ENCODE measurements at regions not wholly inside any gene's neighbourhood (a gene's known extent, or its start where the extent isn't known, plus 50 kb on each side); places are given as distances from the start of the nearest gene placed in this dataset.

GRCh38 chr5:116810951-116811350, 236.3 kb upstream of the SEMA6A start:
- peaks cover 14% of the 10 kb centered on the region; the same call in 1 of the 2 replicates for H3K9me3 ChIP-seq (ENCODE audit: insufficient read depth, low read length)
- TF ChIP-seq YY1 (IDR thresholded peaks at IDR 0.05; ENCODE audit: insufficient read depth, insufficient read length) (no peak), ZNF274 (IDR thresholded peaks at IDR 0.05; ENCODE audit: low read depth, low read length) (no peak), SUZ12 (IDR thresholded peaks at IDR 0.05; ENCODE audit: extremely low read depth, insufficient read depth, insufficient read length) (no peak)
- no peak overlapping the region for H3K4me3 ChIP-seq (ENCODE audit: insufficient read length, low read depth)
- no peaks in the 10 kb centered on the region for H3K27me3 ChIP-seq (ENCODE audit: insufficient read depth, insufficient read length)
- no peak overlapping the region for H3K9ac ChIP-seq (ENCODE audit: insufficient read length, low read depth)
- no peaks in the 10 kb centered on the region for H3K36me3 ChIP-seq (ENCODE audit: insufficient read depth, insufficient read length, low read length)
- H3K4me1 ChIP-seq (ENCODE audit: insufficient read depth, insufficient read length): no peaks in the 10 kb centered on the region
- DNase-seq (ENCODE audit: low read depth, low spot score): no peak

GRCh38 chr5:116806836-116807235, 232.2 kb upstream of the SEMA6A start:
- TF ChIP-seq ZNF274 (IDR thresholded peaks at IDR 0.05; ENCODE audit: low read depth, low read length) (no peak), SUZ12 (IDR thresholded peaks at IDR 0.05; ENCODE audit: extremely low read depth, insufficient read depth, insufficient read length) (no peak), YY1 (IDR thresholded peaks at IDR 0.05; ENCODE audit: insufficient read depth, insufficient read length) (no peak)

DNA sequence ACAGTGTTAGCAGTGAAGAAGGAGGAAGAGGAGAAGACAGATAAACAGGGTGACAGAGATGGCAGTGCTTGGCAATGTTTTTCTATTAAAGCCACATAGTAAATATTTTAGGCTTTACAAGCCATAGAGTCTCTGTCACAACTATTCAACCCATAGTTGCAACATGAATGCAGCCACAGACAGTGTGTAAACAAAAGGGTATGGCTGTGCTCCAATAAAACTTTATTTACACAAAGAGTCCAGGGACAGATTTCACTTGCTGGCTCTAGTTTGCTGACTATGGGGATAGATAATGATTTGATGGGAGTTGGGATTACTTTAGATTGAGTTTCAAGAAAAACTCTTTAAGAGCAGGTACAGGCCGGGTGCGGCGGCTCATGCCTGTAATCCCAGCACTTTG, 224.8 kb upstream of the SEMA6A start:
- TF ChIP-seq ZNF274 (IDR thresholded peaks at IDR 0.05; ENCODE audit: low read depth, low read length) (no peak), YY1 (IDR thresholded peaks at IDR 0.05; ENCODE audit: insufficient read depth, insufficient read length) (no peak), SUZ12 (IDR thresholded peaks at IDR 0.05; ENCODE audit: extremely low read depth, insufficient read depth, insufficient read length) (no peak)
- Histone ChIP-seq H3K9ac (ENCODE audit: insufficient read length, low read depth) (no peak overlapping the region), H3K36me3 (ENCODE audit: insufficient read depth, insufficient read length, low read length) (no peaks in the 10 kb centered on the region)

More at GRCh38 chr5:116806836-116807235, 232.2 kb upstream of the SEMA6A start:
- Histone ChIP-seq H3K9me3 (ENCODE audit: insufficient read depth, low read length) (no peaks in the 10 kb centered on the region), H3K9ac (ENCODE audit: insufficient read length, low read depth) (no peak overlapping the region), H3K4me1 (ENCODE audit: insufficient read depth, insufficient read length) (no peaks in the 10 kb centered on the region), H3K36me3 (ENCODE audit: insufficient read depth, insufficient read length, low read length) (no peaks in the 10 kb centered on the region), H3K27me3 (ENCODE audit: insufficient read depth, insufficient read length) (no peaks in the 10 kb centered on the region), H3K4me3 (ENCODE audit: insufficient read length, low read depth) (no peak overlapping the region)
- DNase-seq (ENCODE audit: low read depth, low spot score): no peak

GRCh38 chr5:116795189-116795588, 220.6 kb upstream of the SEMA6A start:
- no peaks in the 10 kb centered on the region for H3K4me1 ChIP-seq (ENCODE audit: insufficient read depth, insufficient read length)
- H3K9me3 ChIP-seq (ENCODE audit: insufficient read depth, low read length): 0 out of 2 replicates have a peak, but pooled peaks cover 2% of the 10 kb centered on the region
- TF ChIP-seq SUZ12 (IDR thresholded peaks at IDR 0.05; ENCODE audit: extremely low read depth, insufficient read depth, insufficient read length) (no peak), YY1 (IDR thresholded peaks at IDR 0.05; ENCODE audit: insufficient read depth, insufficient read length) (no peak), ZNF274 (IDR thresholded peaks at IDR 0.05; ENCODE audit: low read depth, low read length) (no peak)
- H3K9ac ChIP-seq (ENCODE audit: insufficient read length, low read depth): no peak overlapping the region
- DNase-seq (ENCODE audit: low read depth, low spot score): no peak
- H3K27me3 ChIP-seq (ENCODE audit: insufficient read depth, insufficient read length): no peaks in the 10 kb centered on the region
- H3K36me3 ChIP-seq (ENCODE audit: insufficient read depth, insufficient read length, low read length): no peaks in the 10 kb centered on the region
- no peak overlapping the region for H3K4me3 ChIP-seq (ENCODE audit: insufficient read length, low read depth)

More for the DNA sequence above, 224.8 kb upstream of the SEMA6A start:
- Histone ChIP-seq H3K9me3 (ENCODE audit: insufficient read depth, low read length) (no peaks in the 10 kb centered on the region), H3K4me1 (ENCODE audit: insufficient read depth, insufficient read length) (no peaks in the 10 kb centered on the region), H3K4me3 (ENCODE audit: insufficient read length, low read depth) (no peak overlapping the region), H3K27me3 (ENCODE audit: insufficient read depth, insufficient read length) (no peaks in the 10 kb centered on the region)
- no peak for DNase-seq (ENCODE audit: low read depth, low spot score)

GRCh38 chr5:116789522-116789921, 214.9 kb upstream of the SEMA6A start:
- no peak overlapping the region for H3K4me3 ChIP-seq (ENCODE audit: insufficient read length, low read depth)
- peaks cover 11% of the 10 kb centered on the region; the same call in 1 of the 2 replicates for H3K9me3 ChIP-seq (ENCODE audit: insufficient read depth, low read length)
- DNase-seq (ENCODE audit: low read depth, low spot score): no peak
- H3K27me3 ChIP-seq (ENCODE audit: insufficient read depth, insufficient read length): no peaks in the 10 kb centered on the region
- no peaks in the 10 kb centered on the region for H3K36me3 ChIP-seq (ENCODE audit: insufficient read depth, insufficient read length, low read length)
- TF ChIP-seq ZNF274 (IDR thresholded peaks at IDR 0.05; ENCODE audit: low read depth, low read length): no peak
- TF ChIP-seq YY1 (IDR thresholded peaks at IDR 0.05; ENCODE audit: insufficient read depth, insufficient read length): no peak
- TF ChIP-seq SUZ12 (IDR thresholded peaks at IDR 0.05; ENCODE audit: extremely low read depth, insufficient read depth, insufficient read length): no peak
- H3K9ac ChIP-seq (ENCODE audit: insufficient read length, low read depth): no peak overlapping the region
- no peaks in the 10 kb centered on the region for H3K4me1 ChIP-seq (ENCODE audit: insufficient read depth, insufficient read length)

- DNase-seq (ENCODE audit: low read depth, low spot score): no peak
- no peaks in the 10 kb centered on the region for H3K4me1 ChIP-seq (ENCODE audit: insufficient read depth, insufficient read length)
- no peaks in the 10 kb centered on the region for H3K27me3 ChIP-seq (ENCODE audit: insufficient read depth, insufficient read length)
Measured at GRCh38 chr5:116788851-116789403, 214.3 kb upstream of the SEMA6A start.

DNA sequence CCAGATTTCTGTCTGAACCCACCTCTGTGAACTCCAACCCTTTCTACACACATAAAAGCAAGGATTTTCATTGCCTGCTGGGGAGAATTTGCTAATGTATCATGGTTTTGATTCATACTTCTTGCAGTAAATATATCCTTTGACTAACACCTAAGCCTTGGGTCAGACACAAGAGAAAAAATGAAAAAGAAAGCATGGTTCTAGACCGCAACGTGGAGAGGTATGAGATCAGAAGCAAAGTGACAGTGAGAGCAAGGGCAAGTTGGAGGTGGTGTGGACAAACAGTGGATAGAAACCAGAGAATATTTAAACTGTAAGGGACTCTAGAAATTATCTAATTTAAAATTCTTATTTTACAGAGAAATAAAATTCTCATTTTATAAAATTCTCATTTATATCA, 212.9 kb upstream of the SEMA6A start:
- TF ChIP-seq SUZ12 (IDR thresholded peaks at IDR 0.05; ENCODE audit: extremely low read depth, insufficient read depth, insufficient read length) (no peak), YY1 (IDR thresholded peaks at IDR 0.05; ENCODE audit: insufficient read depth, insufficient read length) (no peak), ZNF274 (IDR thresholded peaks at IDR 0.05; ENCODE audit: low read depth, low read length) (no peak)
- H3K4me3 ChIP-seq (ENCODE audit: insufficient read length, low read depth): no peak overlapping the region
- H3K36me3 ChIP-seq (ENCODE audit: insufficient read depth, insufficient read length, low read length): no peaks in the 10 kb centered on the region
- DNase-seq (ENCODE audit: low read depth, low spot score): no peak
- peaks cover 11% of the 10 kb centered on the region; the same call in 1 of the 2 replicates for H3K9me3 ChIP-seq (ENCODE audit: insufficient read depth, low read length)
- H3K9ac ChIP-seq (ENCODE audit: insufficient read length, low read depth): no peak overlapping the region
- no peaks in the 10 kb centered on the region for H3K4me1 ChIP-seq (ENCODE audit: insufficient read depth, insufficient read length)
- H3K27me3 ChIP-seq (ENCODE audit: insufficient read depth, insufficient read length): no peaks in the 10 kb centered on the region

More at GRCh38 chr5:116788851-116789403, 214.3 kb upstream of the SEMA6A start:
- Histone ChIP-seq H3K9me3 (ENCODE audit: insufficient read depth, low read length) (peaks cover 11% of the 10 kb centered on the region; the same call in 1 of the 2 replicates), H3K4me3 (ENCODE audit: insufficient read length, low read depth) (no peak overlapping the region), H3K36me3 (ENCODE audit: insufficient read depth, insufficient read length, low read length) (no peaks in the 10 kb centered on the region), H3K9ac (ENCODE audit: insufficient read length, low read depth) (no peak overlapping the region)
- no peak for TF ChIP-seq SUZ12 (IDR thresholded peaks at IDR 0.05; ENCODE audit: extremely low read depth, insufficient read depth, insufficient read length)
- TF ChIP-seq YY1 (IDR thresholded peaks at IDR 0.05; ENCODE audit: insufficient read depth, insufficient read length): no peak
- no peak for TF ChIP-seq ZNF274 (IDR thresholded peaks at IDR 0.05; ENCODE audit: low read depth, low read length)

All from NT2/D1 (cell line).